ENCODE measurements at regions not wholly inside any gene's neighbourhood (a gene's known extent, or its start where the extent isn't known, plus 50 kb on each side); places are given as distances from the start of the nearest gene placed in this dataset.

GRCh38 chr16:73669535-73670274 lies 621.8 kb upstream of the ZFHX3 start:
- H3K27me3 ChIP-seq (ENCODE audit: control insufficient read depth in 1 of 2, insufficient read depth in 2 of 2, low read length in 2 of 2): no peaks in the 10 kb centered on the region
- ATAC-seq: no peak
- no peaks in the 10 kb centered on the region for H3K9me3 ChIP-seq (ENCODE audit: low read length)
- no peak for DNase-seq (ENCODE audit: low spot score)
- no peak overlapping the region for H3K27ac ChIP-seq (ENCODE audit: extremely low read length, insufficient read depth, low read length)
- intact Hi-C loops (cut with micrococcal nuclease; ENCODE audit: unreplicated experiment): no loop called here
- no TSS peak for BruUV-seq (replicated peaks)
- in situ Hi-C loops (cut with HindIII; ENCODE audit: extremely low pct_ligation_motif_present, low pct_unique_long_range_greater_than_20kb): no loop called here
- no peak for TF ChIP-seq TOE1 (CRISPR knock-in tag; IDR thresholded peaks at IDR 0.05)
- TF ChIP-seq PRDM15 (CRISPR knock-in tag; IDR thresholded peaks at IDR 0.05): no peak
- TF ChIP-seq RFXANK (CRISPR knock-in tag; IDR thresholded peaks at IDR 0.05): no peak
- TF ChIP-seq SYNCRIP (IDR thresholded peaks at IDR 0.05; ENCODE audit: insufficient read depth, low read depth, low read length): no peak
- no peak for TF ChIP-seq NR2F1 (CRISPR knock-in tag; IDR thresholded peaks at IDR 0.05)
- no peak for TF ChIP-seq MTF2 (CRISPR knock-in tag; IDR thresholded peaks at IDR 0.05; ENCODE audit: borderline replicate concordance)
- no peak for TF ChIP-seq HBP1 (CRISPR knock-in tag; IDR thresholded peaks at IDR 0.05; ENCODE audit: low read depth)
- no peak overlapping the region for H3K4me3 ChIP-seq (replicated peaks in 1 of 3; ENCODE audit: insufficient read depth in 1 of 3, low read depth in 2 of 3, low read length in 3 of 3)
- ChIA-PET CTCF (ENCODE audit: low intra/inter-chr PET ratio, low total read pairs) (no interaction called here), POLR2A (no interaction called here)
- no peak overlapping the region for H3K9ac ChIP-seq (ENCODE audit: insufficient read depth, low read depth, low read length)
- no peaks in the 10 kb centered on the region for H4K20me1 ChIP-seq (ENCODE audit: insufficient read depth, low read length)
- no peaks in the 10 kb centered on the region for H3K4me1 ChIP-seq (ENCODE audit: insufficient read depth, low read length)
- no peak overlapping the region for H2AFZ ChIP-seq (ENCODE audit: low read length)
- 0% methylated on average over 4 of the region's 4 CpGs for WGBS (ENCODE audit: low lambda C conversion rate)
- H3K79me2 ChIP-seq (ENCODE audit: insufficient read depth, low read length): no peaks in the 10 kb centered on the region
- no peak overlapping the region for H3K4me2 ChIP-seq (ENCODE audit: low read depth, low read length)
- no peaks in the 10 kb centered on the region for H3K36me3 ChIP-seq (replicated peaks in 1 of 2; ENCODE audit: control insufficient read depth in 1 of 2, insufficient read depth in 2 of 2, low read length in 2 of 2)
- FAIRE-seq: no peak

Measured in HepG2 (cell line).